Endothelial cell of umbilical vein (primary cell): ENCODE measurements at regions not wholly inside any gene's neighbourhood (a gene's known extent, or its start where the extent isn't known, plus 50 kb on each side); places are given as distances from the start of the nearest gene placed in this dataset.

Experiments
- BruUV-seq: library from RNA; stranded (reverse); fragments of 400-500 nt; replicated peaks from 2 replicates; lab custom pipeline; 2021; lab: Mats Ljungman, UMichigan
- CTCF ChIA-PET: fragments of 300-600, 350-600 bp; sonication (Branson Sonifier 250); formaldehyde crosslinking; loops from one replicate; lab custom pipeline; 2021; ENCODE audit warnings: antibody characterized with exemption, inconsistent platforms; lab: Charles Lee
- POLR2A ChIA-PET: fragments of 300-600, 350-600 bp; sonication (Branson Sonifier 250); formaldehyde crosslinking; loops from one replicate; lab custom pipeline; 2021; ENCODE audit warnings: antibody characterized with exemption, inconsistent platforms; lab: Charles Lee
- DNase-seq: peaks from one replicate; pipeline ENCODE4 v3.0.0-alpha.2; 2011; ENCODE audit warnings: low read depth, low spot score
- FAIRE-seq: peaks from 2 replicates; lab custom pipeline; 2011; peaks lifted over from hg19 to GRCh38; lab: Jason Lieb, UNC
- H2AFZ ChIP-seq: 2 replicates; pipeline ENCODE4 v1.6.0; 2012; ENCODE audit warnings: low read depth, low read length, control low read depth, inconsistent platforms
- H3K27ac ChIP-seq: 2 replicates; pipeline ENCODE4 v1.5.1; 2011; ENCODE audit warnings: low read depth, mild to moderate bottlenecking, control low read depth, low read length, moderate library complexity; ENCODE audit not compliant: insufficient read depth
- H3K27me3 ChIP-seq, 2 experiments: 2 replicates each; pipeline versions ENCODE4 v1.6.0 to v1.6.1; 2011; ENCODE audit warnings: low read length in 2 of 2, mixed read lengths in 1 of 2; ENCODE audit not compliant: control insufficient read depth in 2 of 2, insufficient read depth in 2 of 2
- H3K36me3 ChIP-seq, 2 experiments: 2 replicates in 1 of 2; 3 replicates in 1 of 2; pipeline ENCODE4 v1.5.1; 2011; ENCODE audit warnings: low read length in 2 of 2, mild to moderate bottlenecking in 1 of 2, moderate library complexity in 1 of 2; ENCODE audit not compliant: control insufficient read depth in 2 of 2, insufficient read depth in 2 of 2; ENCODE audit errors: extremely low read depth in 1 of 2
- H3K4me1 ChIP-seq: 3 replicates; pipeline ENCODE4 v1.5.1; 2011; ENCODE audit warnings: mild to moderate bottlenecking, low read length; ENCODE audit not compliant: control insufficient read depth, insufficient read depth; ENCODE audit errors: extremely low read depth
- H3K4me2 ChIP-seq: 2 replicates; pipeline ENCODE4 v1.6.1; 2011; ENCODE audit warnings: low read length, control low read depth, mixed read lengths; ENCODE audit not compliant: insufficient read depth
- H3K4me3 ChIP-seq, 3 experiments: fragments of 200-600 bp in 1 of 3; sonication (generic), shearing (Covaris generic) in 1 of 3; replicated peaks in 1 of 3; 2 replicates each; pipeline ENCODE4 v1.5.1; 2011 to 2016; ENCODE audit warnings: control low read depth in 3 of 3, low read length in 3 of 3, mild to moderate bottlenecking in 2 of 3, inconsistent platforms in 1 of 3, low read depth in 1 of 3, moderate library complexity in 1 of 3; ENCODE audit not compliant: insufficient read depth in 1 of 3
- H3K79me2 ChIP-seq: 2 replicates; pipeline ENCODE4 v1.6.0; 2012; ENCODE audit warnings: low read length, inconsistent platforms; ENCODE audit not compliant: control insufficient read depth, insufficient read depth
- H3K9ac ChIP-seq: replicated peaks from 2 replicates; pipeline ENCODE3; 2011; ENCODE audit warnings: low read length, control low read depth; ENCODE audit not compliant: insufficient read depth; ENCODE audit errors: extremely low read depth
- H3K9me1 ChIP-seq: replicated peaks from 3 replicates; pipeline ENCODE4 v1.6.0; 2011; ENCODE audit warnings: mild to moderate bottlenecking, low read length; ENCODE audit not compliant: control insufficient read depth, insufficient read depth; ENCODE audit errors: extremely low read depth
- H3K9me3 ChIP-seq: replicated peaks from 2 replicates; pipeline ENCODE4 v1.5.1; 2012; ENCODE audit warnings: low read length, inconsistent platforms; ENCODE audit not compliant: control insufficient read depth, insufficient read depth
- H4K20me1 ChIP-seq: replicated peaks from 2 replicates; pipeline ENCODE3; 2011; ENCODE audit warnings: mild to moderate bottlenecking, low read length; ENCODE audit not compliant: control insufficient read depth, insufficient read depth; ENCODE audit errors: extremely low read depth
- EZH2 ChIP-seq: IDR thresholded peaks from 2 replicates; pipeline ENCODE4 v1.6.1; 2012; ENCODE audit warnings: borderline replicate concordance, low read depth, mild to moderate bottlenecking, moderate library complexity, low read length, inconsistent platforms; ENCODE audit not compliant: severe bottlenecking
- FOS ChIP-seq: IDR thresholded peaks from 2 replicates; pipeline ENCODE4 v1.6.1; 2011; ENCODE audit warnings: mild to moderate bottlenecking, low read length, moderate library complexity, borderline replicate concordance; ENCODE audit not compliant: insufficient read depth
- GATA2 ChIP-seq: IDR thresholded peaks from 2 replicates; pipeline ENCODE4 v1.7.0; 2011; ENCODE audit warnings: low read depth, mild to moderate bottlenecking, moderate library complexity, mixed read lengths, low read length; ENCODE audit not compliant: insufficient read length, insufficient read depth
- JUN ChIP-seq: IDR thresholded peaks from 2 replicates; pipeline ENCODE4 v1.6.1; 2011; ENCODE audit warnings: borderline replicate concordance, low read depth; ENCODE audit not compliant: insufficient read length, insufficient read depth
- MAX ChIP-seq: IDR thresholded peaks from 2 replicates; pipeline ENCODE4 v1.6.1; 2011; ENCODE audit not compliant: insufficient read depth, insufficient read length
- MYC ChIP-seq: IDR thresholded peaks from one replicate; pipeline ENCODE4 v1.6.1; 2011; ENCODE audit warnings: mild to moderate bottlenecking, low read depth, low read length
- POLR2A ChIP-seq: IDR thresholded peaks from 2 replicates; pipeline ENCODE4 v1.6.1; 2012; ENCODE audit warnings: low read depth, mild to moderate bottlenecking, control low read depth, low read length
- POLR2AphosphoS5 ChIP-seq: IDR thresholded peaks from 2 replicates; pipeline ENCODE4 v1.6.1; 2012; ENCODE audit warnings: low read depth, mild to moderate bottlenecking, control low read depth, low read length, moderate library complexity; ENCODE audit not compliant: insufficient read depth
- dilution Hi-C: fragments of 300-500 bp; cut with MboI; formaldehyde crosslinking; loops from one replicate; pipeline ENCODE4 v1.15.0; 2019; ENCODE audit warnings: low sequenced_read_pairs; ENCODE audit not compliant: extremely low pct_ligation_motif_present
- intact Hi-C: fragments of 100-400 bp; cut with micrococcal nuclease; formaldehyde crosslinking; loops from one replicate; pipeline ENCODE4 v1.10.0; 2022
- TF ChIP-seq, protein P1 (sequence below), 2 donors: IDR thresholded peaks; 1 replicate in 1 of 2; 2 replicates in 1 of 2; pipeline ENCODE4 v1.5.1; 2011; ENCODE audit warnings: low read length in 2 of 2, mild to moderate bottlenecking in 2 of 2, moderate library complexity in 2 of 2, control low read depth in 1 of 2, inconsistent platforms in 1 of 2, low read depth in 1 of 2; ENCODE audit not compliant: insufficient read depth in 1 of 2; ENCODE audit errors: extremely low read depth in 1 of 2

DNA sequence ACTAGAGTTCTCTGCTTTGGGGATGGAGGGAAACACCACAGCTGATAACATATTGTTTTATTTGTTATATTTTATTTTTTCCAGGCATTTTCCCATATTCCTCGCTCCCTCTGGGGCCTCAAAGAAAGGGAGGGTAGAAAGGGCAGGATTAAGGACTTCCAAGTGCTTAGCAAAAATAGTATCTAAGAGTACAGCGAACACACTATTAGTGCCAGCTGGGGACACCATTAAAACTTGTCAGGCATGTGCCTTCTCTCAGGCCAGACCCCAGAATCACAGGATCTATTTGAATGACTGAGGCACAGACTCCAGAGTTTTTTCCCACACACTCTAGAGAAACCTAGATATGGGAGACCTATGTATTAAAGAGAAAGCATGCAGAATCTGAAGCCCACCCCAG, 451.0 kb upstream of the TRPC7 start:
- ChIA-PET POLR2A (no interaction called here), CTCF (interaction anchor here (1.1 kb wide), 1 partner anchor 504 kb away, joined by 3 read pairs; no protein-coding TSS in a partner anchor)
- H3K4me2 ChIP-seq: no peak overlapping the region
- H3K4me3 ChIP-seq: no peak overlapping the region
- H2AFZ ChIP-seq: no peak overlapping the region
- no peak for TF ChIP-seq POLR2AphosphoS5
- no peak for TF ChIP-seq POLR2A
- TF ChIP-seq FOS: no peak
- TF ChIP-seq MYC: no peak
- TF ChIP-seq MAX: no peak
- no peak for TF ChIP-seq EZH2
- TF ChIP-seq GATA2: no peak
- TF ChIP-seq, protein P1, sequence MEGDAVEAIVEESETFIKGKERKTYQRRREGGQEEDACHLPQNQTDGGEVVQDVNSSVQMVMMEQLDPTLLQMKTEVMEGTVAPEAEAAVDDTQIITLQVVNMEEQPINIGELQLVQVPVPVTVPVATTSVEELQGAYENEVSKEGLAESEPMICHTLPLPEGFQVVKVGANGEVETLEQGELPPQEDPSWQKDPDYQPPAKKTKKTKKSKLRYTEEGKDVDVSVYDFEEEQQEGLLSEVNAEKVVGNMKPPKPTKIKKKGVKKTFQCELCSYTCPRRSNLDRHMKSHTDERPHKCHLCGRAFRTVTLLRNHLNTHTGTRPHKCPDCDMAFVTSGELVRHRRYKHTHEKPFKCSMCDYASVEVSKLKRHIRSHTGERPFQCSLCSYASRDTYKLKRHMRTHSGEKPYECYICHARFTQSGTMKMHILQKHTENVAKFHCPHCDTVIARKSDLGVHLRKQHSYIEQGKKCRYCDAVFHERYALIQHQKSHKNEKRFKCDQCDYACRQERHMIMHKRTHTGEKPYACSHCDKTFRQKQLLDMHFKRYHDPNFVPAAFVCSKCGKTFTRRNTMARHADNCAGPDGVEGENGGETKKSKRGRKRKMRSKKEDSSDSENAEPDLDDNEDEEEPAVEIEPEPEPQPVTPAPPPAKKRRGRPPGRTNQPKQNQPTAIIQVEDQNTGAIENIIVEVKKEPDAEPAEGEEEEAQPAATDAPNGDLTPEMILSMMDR (IDR thresholded peaks at IDR 0.05; ENCODE audit: extremely low read depth in 1 of 2, insufficient read depth in 1 of 2, low read depth in 1 of 2, low read length in 2 of 2): no peak
- no peak for TF ChIP-seq JUN
- H3K9ac ChIP-seq: no peak overlapping the region
- peaks cover under 1% of the 10 kb centered on the region for H3K4me1 ChIP-seq
- dilution Hi-C loops: no loop called here
- intact Hi-C loops: no loop called here
- FAIRE-seq: no peak
- H3K9me1 ChIP-seq: no peaks in the 10 kb centered on the region
- H3K27ac ChIP-seq: no peak overlapping the region
- BruUV-seq: no TSS peak
- H3K27me3 ChIP-seq: peaks cover 0 to 8% of the 10 kb centered on the region in 2 experiments
- H3K79me2 ChIP-seq: no peaks in the 10 kb centered on the region
- no peaks in the 10 kb centered on the region for H3K9me3 ChIP-seq
- DNase-seq: no peak
- H3K36me3 ChIP-seq: no peaks in the 10 kb centered on the region
- no peaks in the 10 kb centered on the region for H4K20me1 ChIP-seq
